H1 (cell line): ENCODE measurements at regions not wholly inside any gene's neighbourhood (a gene's known extent, or its start where the extent isn't known, plus 50 kb on each side); places are given as distances from the start of the nearest gene placed in this dataset.

Experiments
- CHD2 ChIP-seq: IDR thresholded peaks from 2 replicates; pipeline ENCODE4 v1.6.1; 2012; ENCODE audit warnings: low read length, improper control_type of control experiment
- CHD7 ChIP-seq: fragments of 300-600 bp; sonication (generic); IDR thresholded peaks from 2 replicates; pipeline ENCODE4 v1.7.1; 2012; ENCODE audit warnings: low read length, moderate library complexity, mild to moderate bottlenecking, inconsistent platforms; ENCODE audit not compliant: insufficient replicate concordance
- KDM1A ChIP-seq: fragments of 200-600, 300-600 bp; sonication (generic); IDR thresholded peaks from 2 replicates; pipeline ENCODE4 v1.7.1; 2016; ENCODE audit warnings: mild to moderate bottlenecking, low read length, borderline replicate concordance
- POLR2A ChIP-seq, 2 experiments: IDR thresholded peaks; 1 replicate in 1 of 2; 2 replicates in 1 of 2; pipeline ENCODE4 v1.6.1; 2011; ENCODE audit warnings: low read depth in 2 of 2, low read length in 2 of 2, mild to moderate bottlenecking in 2 of 2; ENCODE audit errors: control extremely low read depth in 1 of 2
- POU5F1 ChIP-seq: IDR thresholded peaks from 2 replicates; pipeline ENCODE4 v1.6.1; 2011; ENCODE audit warnings: low read depth, mild to moderate bottlenecking, low read length, moderate library complexity

DNA sequence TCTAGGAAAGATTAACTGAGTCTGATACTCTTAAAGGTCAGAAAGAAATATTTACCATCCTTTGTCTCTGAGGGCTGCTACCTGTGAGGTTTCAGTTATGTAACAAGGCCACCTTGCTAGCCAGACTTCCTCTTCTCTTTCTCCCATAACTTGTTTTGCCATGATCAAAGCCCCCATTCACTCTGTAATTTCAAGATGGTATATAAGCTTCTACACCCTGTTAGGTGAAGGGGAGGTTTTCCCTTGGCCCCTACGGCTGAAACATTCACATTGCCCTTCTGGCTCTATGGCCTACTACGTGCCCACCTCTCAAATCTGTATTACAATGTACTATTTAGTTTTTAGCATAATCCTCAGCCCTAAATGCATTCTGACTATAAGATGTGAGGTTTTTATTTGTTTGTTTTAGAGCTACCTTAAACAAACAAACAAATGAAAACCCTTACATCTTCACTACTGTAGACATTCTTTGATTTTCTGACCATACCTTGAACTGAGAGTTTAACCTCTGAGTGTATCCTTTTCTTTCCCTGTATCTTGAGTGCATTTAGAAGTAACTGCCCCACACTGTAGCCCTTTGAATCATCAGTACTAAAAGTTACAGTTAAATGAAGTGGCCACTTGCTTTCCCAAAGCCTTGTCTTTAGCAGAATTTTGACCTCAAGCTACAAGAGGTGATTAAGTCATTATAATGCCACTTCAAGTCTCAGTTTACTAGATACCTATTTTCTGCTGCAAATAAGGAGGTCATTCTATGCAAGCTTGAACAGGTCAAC is 332.2 kb downstream of the SOCS6 start (continued):
- TF ChIP-seq CHD7 (no peak), KDM1A (no peak), POU5F1 (no peak), POLR2A (IDR thresholded peaks at IDR 0.05; ENCODE audit: control extremely low read depth in 1 of 2, low read depth in 2 of 2, low read length in 2 of 2) (no peak), CHD2 (no peak)
